ENCODE measurements at regions not wholly inside any gene's neighbourhood (a gene's known extent, or its start where the extent isn't known, plus 50 kb on each side); places are given as distances from the start of the nearest gene placed in this dataset.

DNA sequence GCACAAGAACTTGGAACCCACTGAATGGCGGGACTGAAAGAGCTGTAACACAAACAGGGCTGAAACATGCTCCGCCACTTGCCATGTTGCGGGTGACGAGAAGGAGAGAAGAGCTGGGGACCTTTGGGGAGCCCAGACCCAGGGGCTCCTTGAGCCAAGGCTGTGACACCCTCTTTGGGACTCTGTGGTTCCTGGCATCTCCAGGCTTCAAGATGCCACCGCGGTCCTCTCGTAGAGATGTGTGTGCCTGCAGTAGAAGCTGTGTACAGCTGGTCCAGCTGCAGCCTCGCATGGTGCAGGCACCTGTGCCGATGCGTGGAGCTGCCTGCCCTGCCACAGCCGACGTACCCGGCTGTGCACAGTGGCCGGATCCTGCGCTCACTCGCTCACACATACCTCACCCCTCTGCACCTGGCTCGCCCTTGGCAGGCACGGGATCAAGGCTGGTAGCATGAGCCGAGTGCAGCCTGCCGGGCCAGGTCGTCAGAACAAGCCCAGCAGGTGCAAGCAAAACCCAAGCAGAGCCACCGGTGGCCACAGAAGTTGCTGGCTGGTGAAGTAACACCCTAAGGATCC is 1385.8 kb downstream of the PCDH9 start:
- Histone ChIP-seq H3F3A (ENCODE audit: low read depth) (no peaks in the 10 kb centered on the region), H3K4me2 (ENCODE audit: low read depth, low read length, poor library complexity, severe bottlenecking) (no peak overlapping the region), H3K4me3 (ENCODE audit: low read length, poor library complexity, severe bottlenecking) (no peak overlapping the region), H3K9ac (ENCODE audit: low read depth, low read length, poor library complexity, severe bottlenecking) (no peak overlapping the region), H3K27me3 (ENCODE audit: insufficient read depth, low read length, poor library complexity, severe bottlenecking) (no peaks in the 10 kb centered on the region), H3K9me3 (ENCODE audit: insufficient read depth, low read depth, low read length) (no peaks in the 10 kb centered on the region), H3K4me1 (ENCODE audit: insufficient read depth, low read length, poor library complexity, severe bottlenecking) (no peaks in the 10 kb centered on the region), H4K20me1 (ENCODE audit: insufficient read depth, low read length, poor library complexity, severe bottlenecking) (no peaks in the 10 kb centered on the region), H3K9me2 (replicated peaks; ENCODE audit: low read depth, low read length) (no peaks in the 10 kb centered on the region), H2AFZ (ENCODE audit: low read length) (no peak overlapping the region), H3K79me2 (ENCODE audit: insufficient read depth, low read length) (no peaks in the 10 kb centered on the region), H3K36me3 (ENCODE audit: insufficient read depth, low read length) (no peaks in the 10 kb centered on the region)
- TF ChIP-seq, protein P1, sequence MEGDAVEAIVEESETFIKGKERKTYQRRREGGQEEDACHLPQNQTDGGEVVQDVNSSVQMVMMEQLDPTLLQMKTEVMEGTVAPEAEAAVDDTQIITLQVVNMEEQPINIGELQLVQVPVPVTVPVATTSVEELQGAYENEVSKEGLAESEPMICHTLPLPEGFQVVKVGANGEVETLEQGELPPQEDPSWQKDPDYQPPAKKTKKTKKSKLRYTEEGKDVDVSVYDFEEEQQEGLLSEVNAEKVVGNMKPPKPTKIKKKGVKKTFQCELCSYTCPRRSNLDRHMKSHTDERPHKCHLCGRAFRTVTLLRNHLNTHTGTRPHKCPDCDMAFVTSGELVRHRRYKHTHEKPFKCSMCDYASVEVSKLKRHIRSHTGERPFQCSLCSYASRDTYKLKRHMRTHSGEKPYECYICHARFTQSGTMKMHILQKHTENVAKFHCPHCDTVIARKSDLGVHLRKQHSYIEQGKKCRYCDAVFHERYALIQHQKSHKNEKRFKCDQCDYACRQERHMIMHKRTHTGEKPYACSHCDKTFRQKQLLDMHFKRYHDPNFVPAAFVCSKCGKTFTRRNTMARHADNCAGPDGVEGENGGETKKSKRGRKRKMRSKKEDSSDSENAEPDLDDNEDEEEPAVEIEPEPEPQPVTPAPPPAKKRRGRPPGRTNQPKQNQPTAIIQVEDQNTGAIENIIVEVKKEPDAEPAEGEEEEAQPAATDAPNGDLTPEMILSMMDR (conservative IDR thresholded peaks at IDR 0.05; ENCODE audit: low read length), result no peak

DNA sequence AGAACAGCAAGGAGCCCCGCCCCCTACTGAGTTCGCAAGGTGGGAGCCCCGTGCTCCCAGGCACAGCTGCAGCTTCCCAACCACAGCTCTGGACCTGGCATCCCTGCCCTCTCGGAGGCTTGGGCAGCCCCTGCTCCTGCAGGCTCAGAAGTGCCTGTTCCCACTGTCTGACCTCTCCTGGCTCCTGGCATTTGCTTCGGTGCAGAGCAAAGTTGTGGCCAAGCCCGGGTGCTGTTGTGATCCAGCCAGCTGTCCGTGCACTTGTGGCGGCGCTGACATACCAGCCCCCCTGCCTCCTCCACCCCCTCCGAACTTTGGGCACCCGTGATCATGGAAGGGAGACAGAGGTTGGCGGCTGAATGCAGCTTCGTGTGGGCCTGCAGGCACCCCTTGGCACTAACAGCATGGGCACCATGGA is 1386.8 kb downstream of the PCDH9 start:
- H3K27me3 ChIP-seq (ENCODE audit: insufficient read depth, low read length, poor library complexity, severe bottlenecking), result no peaks in the 10 kb centered on the region
- no peak overlapping the region for H3K4me3 ChIP-seq (ENCODE audit: low read length, poor library complexity, severe bottlenecking)
- H2AFZ ChIP-seq (ENCODE audit: low read length), result no peak overlapping the region
- no peaks in the 10 kb centered on the region for H3K4me1 ChIP-seq (ENCODE audit: insufficient read depth, low read length, poor library complexity, severe bottlenecking)
- no peak overlapping the region for H3K9ac ChIP-seq (ENCODE audit: low read depth, low read length, poor library complexity, severe bottlenecking)
- H3K9me3 ChIP-seq (ENCODE audit: insufficient read depth, low read depth, low read length), result no peaks in the 10 kb centered on the region
- no peaks in the 10 kb centered on the region for H3F3A ChIP-seq (ENCODE audit: low read depth)
- H3K9me2 ChIP-seq (replicated peaks; ENCODE audit: low read depth, low read length), result no peaks in the 10 kb centered on the region
- no peaks in the 10 kb centered on the region for H4K20me1 ChIP-seq (ENCODE audit: insufficient read depth, low read length, poor library complexity, severe bottlenecking)
- no peaks in the 10 kb centered on the region for H3K36me3 ChIP-seq (ENCODE audit: insufficient read depth, low read length)
- no peak overlapping the region for H3K4me2 ChIP-seq (ENCODE audit: low read depth, low read length, poor library complexity, severe bottlenecking)
- TF ChIP-seq, protein P1 (conservative IDR thresholded peaks at IDR 0.05; ENCODE audit: low read length), result no peak
- TF ChIP-seq EZH2phosphoT487 (IDR thresholded peaks at IDR 0.05; ENCODE audit: borderline replicate concordance), result no peak
- H3K79me2 ChIP-seq (ENCODE audit: insufficient read depth, low read length), result no peaks in the 10 kb centered on the region

DNA sequence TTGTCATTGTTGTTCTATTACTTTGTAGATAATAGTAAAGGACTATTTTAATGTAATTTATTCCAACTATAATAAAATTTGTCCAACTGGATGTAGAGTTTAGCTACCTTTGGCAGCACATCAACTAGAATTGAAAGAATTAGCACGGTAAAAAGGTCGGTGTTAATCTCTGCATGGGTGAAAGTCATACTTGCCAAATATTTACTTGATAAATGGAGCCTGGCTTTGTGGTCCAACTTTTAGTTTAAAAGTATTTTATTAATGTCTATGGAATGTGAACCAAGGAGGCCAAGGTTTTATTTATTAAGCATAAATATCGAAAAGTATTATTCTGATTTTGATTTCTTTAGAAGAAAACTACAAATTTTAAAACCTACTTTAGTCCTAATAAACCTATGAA is 1389.0 kb downstream of the PCDH9 start:
- no peak for TF ChIP-seq EZH2phosphoT487 (IDR thresholded peaks at IDR 0.05; ENCODE audit: borderline replicate concordance)
- no peaks in the 10 kb centered on the region for H3K27me3 ChIP-seq (ENCODE audit: insufficient read depth, low read length, poor library complexity, severe bottlenecking)
- no peak overlapping the region for H3K4me2 ChIP-seq (ENCODE audit: low read depth, low read length, poor library complexity, severe bottlenecking)
- no peaks in the 10 kb centered on the region for H4K20me1 ChIP-seq (ENCODE audit: insufficient read depth, low read length, poor library complexity, severe bottlenecking)
- H3K9me2 ChIP-seq (replicated peaks; ENCODE audit: low read depth, low read length), result no peaks in the 10 kb centered on the region
- no peaks in the 10 kb centered on the region for H3K9me3 ChIP-seq (ENCODE audit: insufficient read depth, low read depth, low read length)
- no peaks in the 10 kb centered on the region for H3F3A ChIP-seq (ENCODE audit: low read depth)
- no peaks in the 10 kb centered on the region for H3K79me2 ChIP-seq (ENCODE audit: insufficient read depth, low read length)
- no peaks in the 10 kb centered on the region for H3K36me3 ChIP-seq (ENCODE audit: insufficient read depth, low read length)
- H2AFZ ChIP-seq (ENCODE audit: low read length), result no peak overlapping the region
- H3K4me1 ChIP-seq (ENCODE audit: insufficient read depth, low read length, poor library complexity, severe bottlenecking), result no peaks in the 10 kb centered on the region
- H3K9ac ChIP-seq (ENCODE audit: low read depth, low read length, poor library complexity, severe bottlenecking), result no peak overlapping the region
- no peak overlapping the region for H3K4me3 ChIP-seq (ENCODE audit: low read length, poor library complexity, severe bottlenecking)

DNA sequence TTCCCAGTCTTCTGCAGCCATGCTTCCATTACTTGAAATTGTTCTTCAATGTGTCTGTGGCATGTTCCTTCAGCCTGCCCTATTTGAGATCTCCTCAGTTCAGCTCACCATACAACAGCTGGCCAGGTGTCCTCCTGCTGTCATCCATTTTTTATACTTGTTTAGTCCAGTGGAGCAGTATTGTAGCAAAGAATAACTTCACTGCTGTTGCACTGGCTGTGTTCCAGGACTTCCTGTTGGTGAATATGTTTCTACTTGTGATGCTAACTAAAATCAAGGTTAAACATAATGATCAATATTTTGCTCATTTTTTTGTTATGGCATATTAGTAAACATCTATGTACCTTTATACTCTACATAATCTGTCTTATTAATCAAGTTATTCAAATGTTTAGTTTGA is 1394.1 kb downstream of the PCDH9 start:
- Histone ChIP-seq H3K36me3 (ENCODE audit: insufficient read depth, low read length) (no peaks in the 10 kb centered on the region), H3F3A (ENCODE audit: low read depth) (no peaks in the 10 kb centered on the region), H3K9me3 (ENCODE audit: insufficient read depth, low read depth, low read length) (no peaks in the 10 kb centered on the region), H3K27me3 (ENCODE audit: insufficient read depth, low read length, poor library complexity, severe bottlenecking) (no peaks in the 10 kb centered on the region), H2AFZ (ENCODE audit: low read length) (no peak overlapping the region), H3K4me3 (ENCODE audit: low read length, poor library complexity, severe bottlenecking) (no peak overlapping the region), H3K9me2 (replicated peaks; ENCODE audit: low read depth, low read length) (no peaks in the 10 kb centered on the region), H3K4me2 (ENCODE audit: low read depth, low read length, poor library complexity, severe bottlenecking) (no peak overlapping the region), H3K4me1 (ENCODE audit: insufficient read depth, low read length, poor library complexity, severe bottlenecking) (no peaks in the 10 kb centered on the region), H4K20me1 (ENCODE audit: insufficient read depth, low read length, poor library complexity, severe bottlenecking) (no peaks in the 10 kb centered on the region), H3K79me2 (ENCODE audit: insufficient read depth, low read length) (no peaks in the 10 kb centered on the region), H3K9ac (ENCODE audit: low read depth, low read length, poor library complexity, severe bottlenecking) (no peak overlapping the region)
- TF ChIP-seq, protein P1 (conservative IDR thresholded peaks at IDR 0.05; ENCODE audit: low read length), result no peak
- no peak for TF ChIP-seq EZH2phosphoT487 (IDR thresholded peaks at IDR 0.05; ENCODE audit: borderline replicate concordance)

All from Loucy (cell line).